Uterus (tissue), 2 donors: ENCODE measurements at regions not wholly inside any gene's neighbourhood (a gene's known extent, or its start where the extent isn't known, plus 50 kb on each side); places are given as distances from the start of the nearest gene placed in this dataset.

Source experiments
- POLR2A ChIP-seq, 2 donors: fragments of 450-650 bp; IDR thresholded peaks; one replicate each; pipeline ENCODE4 v1.6.1; 2016; ENCODE audit warnings: antibody characterized with exemption in 2 of 2, mild to moderate bottlenecking in 1 of 2, moderate library complexity in 1 of 2
- TF ChIP-seq, protein P1 (sequence below), 4 experiments: fragments of 200-600 bp in 2 of 4; fragments of 450-650 bp in 2 of 4; sonication (generic) in 2 of 4; IDR thresholded peaks; one replicate each; pipeline ENCODE4 v1.5.1; 2016 to 2019; ENCODE audit warnings: antibody characterized with exemption in 4 of 4, mild to moderate bottlenecking in 2 of 4, moderate library complexity in 1 of 4

DNA sequence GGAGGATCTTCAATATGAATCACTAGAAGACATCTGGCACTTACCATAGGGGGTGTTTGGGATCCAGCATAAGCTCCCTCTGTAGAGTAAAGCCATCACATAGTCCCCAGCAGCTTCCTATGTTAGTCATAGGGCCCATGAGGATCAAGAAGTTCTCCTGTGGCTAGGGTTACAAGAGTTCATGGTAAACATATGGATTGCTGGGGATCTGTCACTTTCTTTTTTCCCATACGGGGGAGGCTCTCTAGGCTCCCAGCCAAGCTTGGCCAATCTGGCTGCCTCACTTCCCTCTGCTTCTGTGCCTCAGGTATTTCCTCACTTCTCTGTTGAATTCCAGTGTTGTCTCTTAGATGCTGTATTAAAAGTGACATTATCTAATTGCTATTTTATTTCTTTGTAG lies 597.9 kb downstream of the PDCD6IP start:
- TF ChIP-seq, protein P1, sequence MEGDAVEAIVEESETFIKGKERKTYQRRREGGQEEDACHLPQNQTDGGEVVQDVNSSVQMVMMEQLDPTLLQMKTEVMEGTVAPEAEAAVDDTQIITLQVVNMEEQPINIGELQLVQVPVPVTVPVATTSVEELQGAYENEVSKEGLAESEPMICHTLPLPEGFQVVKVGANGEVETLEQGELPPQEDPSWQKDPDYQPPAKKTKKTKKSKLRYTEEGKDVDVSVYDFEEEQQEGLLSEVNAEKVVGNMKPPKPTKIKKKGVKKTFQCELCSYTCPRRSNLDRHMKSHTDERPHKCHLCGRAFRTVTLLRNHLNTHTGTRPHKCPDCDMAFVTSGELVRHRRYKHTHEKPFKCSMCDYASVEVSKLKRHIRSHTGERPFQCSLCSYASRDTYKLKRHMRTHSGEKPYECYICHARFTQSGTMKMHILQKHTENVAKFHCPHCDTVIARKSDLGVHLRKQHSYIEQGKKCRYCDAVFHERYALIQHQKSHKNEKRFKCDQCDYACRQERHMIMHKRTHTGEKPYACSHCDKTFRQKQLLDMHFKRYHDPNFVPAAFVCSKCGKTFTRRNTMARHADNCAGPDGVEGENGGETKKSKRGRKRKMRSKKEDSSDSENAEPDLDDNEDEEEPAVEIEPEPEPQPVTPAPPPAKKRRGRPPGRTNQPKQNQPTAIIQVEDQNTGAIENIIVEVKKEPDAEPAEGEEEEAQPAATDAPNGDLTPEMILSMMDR (IDR thresholded peaks at IDR 0.05): no peak
- no peak for TF ChIP-seq POLR2A (IDR thresholded peaks at IDR 0.05)
